Sigmoid colon (tissue), 6 donors: ENCODE measurements at regions not wholly inside any gene's neighbourhood (a gene's known extent, or its start where the extent isn't known, plus 50 kb on each side); places are given as distances from the start of the nearest gene placed in this dataset.

Experiments
- DNase-seq: peaks from one replicate; pipeline ENCODE4 v3.0.0-alpha.2; 2019
- H3K27ac ChIP-seq, 4 donors: fragments of 200-600 bp; sonication (generic); one replicate each; pipeline ENCODE4 v1.5.1; 2016 to 2019; ENCODE audit warnings: mild to moderate bottlenecking in 1 of 4
- H3K27me3 ChIP-seq, 3 donors: fragments of 200-600 bp; sonication (generic); one replicate each; pipeline ENCODE4 v1.5.1; 2019; ENCODE audit warnings: mild to moderate bottlenecking in 1 of 3
- H3K36me3 ChIP-seq, 4 donors: fragments of 200-600 bp; sonication (generic); one replicate each; pipeline ENCODE4 v1.5.1; 2016 to 2019
- H3K4me1 ChIP-seq, 4 donors: fragments of 200-600 bp; sonication (generic); one replicate each; pipeline ENCODE4 v1.5.1; 2017 to 2019
- H3K4me3 ChIP-seq, 4 donors: fragments of 200-600 bp; sonication (generic); one replicate each; pipeline ENCODE4 v1.5.1; 2017 to 2019; ENCODE audit warnings: mild to moderate bottlenecking in 2 of 4, moderate library complexity in 1 of 4
- H3K9me3 ChIP-seq, 4 donors: fragments of 200-600 bp in 3 of 4; sonication (generic) in 3 of 4; one replicate each; pipeline versions ENCODE4 v1.5.1 to v1.6.1; 2013 to 2019
- CTCF ChIP-seq, 4 experiments: fragments of 450-650 bp in 3 of 4; fragments of 200-600 bp in 1 of 4; IDR thresholded peaks; one replicate each; pipeline ENCODE4 v1.5.1; 2016 to 2019; ENCODE audit warnings: antibody characterized with exemption in 4 of 4, mild to moderate bottlenecking in 3 of 4, moderate library complexity in 2 of 4
- EP300 ChIP-seq, 4 donors: sonication (generic); formaldehyde crosslinking; IDR thresholded peaks; one replicate each; pipeline ENCODE4 v1.6.1; 2017; ENCODE audit warnings: antibody characterized with exemption in 4 of 4
- POLR2A ChIP-seq, 2 donors: fragments of 450-650 bp; IDR thresholded peaks; one replicate each; pipeline ENCODE4 v1.6.1; 2016; ENCODE audit warnings: antibody characterized with exemption in 2 of 2, mild to moderate bottlenecking in 2 of 2, moderate library complexity in 2 of 2
- POLR2AphosphoS5 ChIP-seq, 4 donors: sonication (generic); formaldehyde crosslinking; IDR thresholded peaks; one replicate each; pipeline ENCODE4 v1.6.1; 2017; ENCODE audit warnings: antibody characterized with exemption in 4 of 4
- WGBS, 2 donors: extraction: QIAGEN DNeasy Blood & Tissue Kit; methylation state at CpG; one replicate each; pipeline ENCODE4 v1.1.7; 2013; 5-methylcytosine and 5-hydroxymethylcytosine counted together
- intact Hi-C: fragments of 100-400 bp; cut with DNase I; formaldehyde crosslinking; loops from one replicate; pipeline ENCODE4 v1.15.1; 2023
- donor health status: healthy with polysubstance abuse.
- donor health status: healthy.

GRCh38 chr20:57076152-57076652 lies 190.2 kb downstream of the BMP7 start:
- Histone ChIP-seq H3K27me3 (peaks cover 2 to 21% (median 4%) of the 10 kb centered on the region in 3 donors), H3K9me3 (peaks cover 0 to 18% (median 3%) of the 10 kb centered on the region in 4 donors), H3K27ac (no peak overlapping the region), H3K36me3 (no peaks in the 10 kb centered on the region), H3K4me3 (no peak overlapping the region), H3K4me1 (no peaks in the 10 kb centered on the region)
- intact Hi-C loops = no loop called here
- 82 to 86% methylated on average over 11 of the region's 11 CpGs for WGBS, 2 donors
- TF ChIP-seq POLR2A (IDR thresholded peaks at IDR 0.05) = no peak
- no peak for TF ChIP-seq CTCF (IDR thresholded peaks at IDR 0.05)
- no peak for TF ChIP-seq POLR2AphosphoS5 (IDR thresholded peaks at IDR 0.05)
- TF ChIP-seq EP300 (IDR thresholded peaks at IDR 0.05) = no peak
- DNase-seq = no peak

GRCh38 chr20:57076951-57077350 lies 189.5 kb downstream of the BMP7 start:
- intact Hi-C loops = no loop called here

GRCh38 chr20:57078116-57078515 lies 188.3 kb downstream of the BMP7 start:
- WGBS, 2 donors = 66 to 91% methylated on average over 1 of the region's 1 CpG
- no peak for DNase-seq
- Histone ChIP-seq H3K27ac (no peak overlapping the region), H3K27me3 (peaks cover 0 to 5% (median 0%) of the 10 kb centered on the region in 3 donors), H3K4me1 (no peaks in the 10 kb centered on the region), H3K36me3 (no peaks in the 10 kb centered on the region), H3K4me3 (no peak overlapping the region), H3K9me3 (peaks cover 0 to 18% (median 3%) of the 10 kb centered on the region in 4 donors)
- no peak for TF ChIP-seq EP300 (IDR thresholded peaks at IDR 0.05)
- no peak for TF ChIP-seq CTCF (IDR thresholded peaks at IDR 0.05)
- no peak for TF ChIP-seq POLR2AphosphoS5 (IDR thresholded peaks at IDR 0.05)
- intact Hi-C loops = no loop called here

More at GRCh38 chr20:57076951-57077350, 189.5 kb downstream of the BMP7 start:
- Histone ChIP-seq H3K27ac (no peak overlapping the region), H3K4me3 (no peak overlapping the region), H3K9me3 (peaks cover 0 to 18% (median 3%) of the 10 kb centered on the region in 4 donors), H3K4me1 (no peaks in the 10 kb centered on the region), H3K36me3 (no peaks in the 10 kb centered on the region), H3K27me3 (peaks cover 0 to 13% (median 0%) of the 10 kb centered on the region in 3 donors)
- no peak for DNase-seq
- TF ChIP-seq CTCF (IDR thresholded peaks at IDR 0.05) (no peak), POLR2A (IDR thresholded peaks at IDR 0.05) (no peak), EP300 (IDR thresholded peaks at IDR 0.05) (no peak), POLR2AphosphoS5 (IDR thresholded peaks at IDR 0.05) (no peak)
- 65% methylated on average over 3 of the region's 3 CpGs for WGBS, 2 donors

DNA sequence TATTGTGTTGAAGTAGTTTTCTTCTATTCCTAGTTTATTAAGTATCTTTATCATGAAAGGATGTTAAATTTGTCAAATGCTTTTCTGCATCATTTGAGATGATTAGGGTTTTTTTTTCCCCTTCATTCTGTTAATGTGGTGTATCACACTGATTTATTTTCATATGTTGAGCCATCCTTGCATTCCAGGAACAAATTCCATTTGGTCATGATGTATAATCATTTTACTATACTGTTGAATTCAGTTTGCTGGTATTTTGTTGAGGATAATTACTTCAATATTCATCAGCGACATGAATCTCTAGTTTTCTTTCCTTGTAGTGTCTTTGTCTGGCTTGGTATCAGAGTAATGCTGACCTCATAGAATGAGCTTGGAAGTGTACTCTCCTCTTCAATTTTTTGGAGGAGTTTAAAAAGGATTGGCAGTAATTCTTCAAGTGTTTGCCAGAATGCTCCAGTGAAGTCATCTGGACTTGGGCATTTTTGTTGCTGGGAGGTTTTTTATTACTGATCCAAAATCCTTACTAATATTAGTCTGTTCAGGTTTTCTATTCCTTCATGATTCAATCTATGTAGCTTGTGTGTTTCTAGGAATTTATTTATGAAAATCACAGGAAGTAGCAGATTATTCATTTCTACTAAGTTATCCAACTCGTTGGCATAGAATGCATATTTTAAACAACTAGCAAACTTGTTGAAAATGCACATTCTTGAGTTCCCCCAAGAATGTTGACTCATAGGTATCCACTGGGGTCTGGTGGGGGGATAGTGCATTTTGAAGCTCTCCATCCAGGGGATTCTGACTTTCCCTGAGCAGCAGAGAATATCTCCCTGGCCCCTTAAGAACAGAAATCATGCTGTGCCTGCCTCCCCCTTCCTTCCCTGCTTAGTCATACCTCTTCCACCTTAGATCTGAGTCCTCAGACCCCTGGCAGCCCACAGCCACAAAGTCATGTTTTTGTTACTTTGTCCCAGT lies 187.1 kb downstream of the BMP7 start:
- Histone ChIP-seq H3K36me3 (no peaks in the 10 kb centered on the region), H3K27ac (no peak overlapping the region), H3K4me3 (no peak overlapping the region), H3K27me3 (peaks cover 0 to 3% (median 0%) of the 10 kb centered on the region in 3 donors), H3K4me1 (no peaks in the 10 kb centered on the region), H3K9me3 (peaks cover 0 to 18% (median 3%) of the 10 kb centered on the region in 4 donors)
- 49 to 72% methylated on average over 2 of the region's 2 CpGs for WGBS, 2 donors
- intact Hi-C loops = no loop called here
- no peak for DNase-seq
- no peak for TF ChIP-seq CTCF (IDR thresholded peaks at IDR 0.05)
- no peak for TF ChIP-seq EP300 (IDR thresholded peaks at IDR 0.05)
- no peak for TF ChIP-seq POLR2AphosphoS5 (IDR thresholded peaks at IDR 0.05)
- no peak for TF ChIP-seq POLR2A (IDR thresholded peaks at IDR 0.05)
